Activated naive CD4-positive, alpha-beta T cell treated with Interleukin-2 at 50 U/mL for 16 hours (primary cell): ENCODE measurements at regions not wholly inside any gene's neighbourhood (a gene's known extent, or its start where the extent isn't known, plus 50 kb on each side); places are given as distances from the start of the nearest gene placed in this dataset.
"Not testable (repeated sequence)": the region's sequence is repeated elsewhere in the genome, so short reads cannot be mapped to it uniquely, and the experiment has no call there.

Experiments used
- DNase-seq: peaks from one replicate; pipeline ENCODE4 v3.0.0-alpha.2; 2020

DNA sequence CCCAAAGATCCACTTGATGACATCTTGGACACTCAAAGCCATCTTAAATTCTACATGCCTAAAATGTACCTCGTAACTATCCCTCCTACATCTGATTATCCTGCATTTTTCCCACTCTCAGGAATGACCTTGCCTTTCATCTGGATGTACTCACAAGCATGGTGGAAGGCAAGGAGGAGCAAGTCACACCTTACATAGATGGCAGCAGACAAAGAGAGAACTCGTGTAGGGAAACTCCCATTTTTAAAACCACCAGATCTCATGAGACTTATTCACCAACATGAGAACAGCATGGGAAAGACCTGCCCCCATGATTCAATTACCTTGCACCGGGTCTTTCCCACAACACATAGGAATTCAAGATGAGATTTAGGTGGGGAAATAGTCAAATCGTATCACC lies 616.0 kb downstream of the MCTP2 start:
- DNase-seq, result no peak

DNA sequence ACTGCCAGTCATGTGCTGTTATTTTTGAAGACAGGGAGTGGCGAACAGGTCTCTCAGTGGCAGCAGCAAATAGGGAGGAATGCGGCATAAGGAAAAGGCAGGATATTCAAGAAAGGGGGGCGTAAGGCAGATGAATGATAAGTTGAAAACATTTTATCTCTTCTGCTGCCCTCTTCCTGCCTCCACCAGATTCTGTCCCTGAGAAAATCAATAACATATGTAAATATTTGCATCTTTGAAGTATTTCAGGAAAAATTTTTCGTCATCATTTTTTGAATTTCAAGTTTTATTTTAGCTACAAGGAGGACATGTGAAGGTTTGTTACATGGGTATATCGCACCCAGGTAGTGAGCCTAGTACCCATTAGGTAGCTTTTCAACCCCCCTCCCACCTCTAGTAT lies 616.7 kb downstream of the MCTP2 start:
- no peak for DNase-seq

DNA sequence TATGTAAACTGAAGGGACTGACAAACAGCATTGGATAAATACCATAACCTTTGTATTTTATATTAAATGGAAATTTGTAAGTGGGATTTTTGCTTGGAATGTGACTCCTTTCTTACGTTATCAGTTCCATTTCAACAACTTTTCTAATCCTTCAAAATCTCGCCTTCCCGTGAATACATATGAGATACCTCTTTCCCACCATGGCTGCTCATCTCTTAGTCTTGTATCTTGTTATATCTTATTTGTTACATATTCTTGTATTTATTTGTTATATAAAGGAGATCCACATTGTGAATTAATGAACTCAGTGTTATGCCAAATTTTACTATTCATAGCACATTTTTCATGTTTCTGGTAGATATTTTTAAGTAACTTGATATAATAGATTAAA lies 623.7 kb downstream of the MCTP2 start:
- DNase-seq, result no peak

DNA sequence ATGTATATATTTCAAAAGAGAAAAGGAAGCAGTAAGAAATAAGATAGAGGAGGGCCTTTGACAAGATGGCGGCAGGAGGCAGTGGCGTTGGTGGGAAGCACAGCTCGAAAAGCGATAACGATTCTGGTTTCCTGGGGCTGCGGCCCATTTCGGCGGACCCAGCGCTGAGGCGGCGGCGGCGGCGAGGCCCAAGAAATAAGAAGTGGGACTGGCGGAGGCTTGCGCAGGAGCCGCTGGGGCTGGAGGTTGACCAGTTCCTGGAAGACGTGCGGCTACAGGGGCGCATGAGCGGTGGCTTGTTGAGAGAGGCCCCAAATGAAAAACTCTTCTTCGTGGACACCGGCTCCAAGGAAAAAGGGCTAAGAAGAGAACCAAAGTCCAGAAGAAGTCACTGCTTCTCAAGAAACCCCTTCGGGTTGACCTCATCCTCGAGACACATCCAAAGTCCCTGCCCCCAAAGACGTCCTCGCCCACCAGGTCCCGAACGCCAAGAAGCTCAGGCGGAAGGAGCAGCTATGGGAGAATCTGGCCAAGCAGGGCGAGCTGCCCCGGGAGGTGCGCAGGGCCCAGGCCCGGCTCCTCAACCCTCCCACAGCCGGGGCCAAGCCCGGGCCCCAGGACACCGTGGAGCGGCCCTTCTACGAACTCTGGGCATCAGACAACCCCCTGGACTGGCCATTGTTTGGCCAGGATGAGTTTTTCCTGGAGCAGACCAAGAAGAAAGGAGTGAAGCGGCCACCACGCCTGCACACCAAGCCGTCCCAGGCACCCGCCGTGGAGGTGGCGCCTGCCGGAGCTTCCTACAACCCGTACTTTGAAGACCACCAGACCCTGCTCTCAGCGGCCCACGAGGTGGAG lies 624.3 kb downstream of the MCTP2 start:
- DNase-seq, result no peak

DNA sequence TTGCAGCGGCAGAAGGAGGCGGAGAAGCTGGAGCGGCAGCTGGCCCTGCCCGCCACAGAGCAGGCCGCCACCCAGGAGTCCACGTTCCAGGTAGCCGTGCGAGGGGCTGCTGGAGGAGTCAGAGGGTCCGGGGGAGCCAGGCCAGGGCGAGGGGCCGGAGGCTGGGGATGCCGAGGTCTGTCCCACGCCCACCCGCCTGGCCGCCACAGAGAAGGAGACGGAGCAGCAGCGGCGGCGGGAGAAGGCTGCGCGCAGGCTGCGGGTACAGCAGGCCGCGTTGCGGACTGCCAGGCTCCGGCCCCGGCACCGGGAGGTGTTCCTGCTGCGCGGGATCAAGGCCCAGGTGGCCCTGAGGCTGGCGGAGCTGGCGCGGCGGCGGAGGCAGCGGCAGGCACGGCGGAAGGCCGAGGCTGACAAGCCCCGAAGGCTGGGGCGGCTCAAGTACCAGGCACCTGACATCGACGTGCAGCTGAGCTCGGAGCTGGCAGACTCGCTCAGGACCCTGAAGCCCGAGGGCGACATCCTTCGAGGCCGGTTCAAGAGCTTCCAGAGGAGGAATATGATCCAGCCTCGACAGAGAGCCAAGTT lies 625.0 kb downstream of the MCTP2 start:
- DNase-seq, result no peak

DNA sequence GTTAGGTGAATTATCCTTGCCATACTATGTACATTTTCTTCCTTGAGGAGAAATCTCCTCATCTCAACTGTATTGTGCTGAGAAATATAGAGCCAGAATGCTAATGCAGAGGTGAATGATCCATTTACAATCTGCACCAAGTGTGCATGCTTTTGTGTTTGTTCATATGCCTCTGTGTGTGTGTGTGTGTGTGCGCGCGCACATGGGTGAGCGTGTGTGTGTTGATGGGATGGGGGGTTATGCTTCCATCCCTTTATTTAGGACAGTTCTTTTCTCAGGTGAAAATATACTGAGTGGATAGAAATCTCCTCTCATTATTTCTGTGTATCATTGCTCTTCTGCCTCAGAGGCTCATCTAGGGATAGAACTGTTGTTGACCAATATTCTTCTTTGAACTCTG lies 626.1 kb downstream of the MCTP2 start:
- DNase-seq, result no peak

DNA sequence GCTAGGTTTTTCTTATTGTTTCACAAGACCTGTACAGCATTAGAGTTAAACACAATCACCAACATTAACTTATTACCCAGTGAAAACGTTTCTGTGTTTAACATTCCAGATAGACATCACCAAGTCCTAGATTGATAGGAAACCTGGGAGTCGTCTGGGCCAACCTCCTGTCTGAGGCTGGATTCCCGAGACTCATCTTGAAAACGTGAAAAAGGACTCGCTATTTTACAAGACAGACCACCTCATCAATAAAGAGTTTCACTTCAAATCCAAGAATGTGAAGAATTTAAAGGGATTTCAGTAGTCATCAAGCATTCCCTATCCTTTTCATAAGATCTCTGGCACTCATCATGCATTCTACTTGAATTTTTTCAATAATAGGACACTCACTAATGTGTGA lies 626.6 kb downstream of the MCTP2 start:
- DNase-seq, result no peak

DNA sequence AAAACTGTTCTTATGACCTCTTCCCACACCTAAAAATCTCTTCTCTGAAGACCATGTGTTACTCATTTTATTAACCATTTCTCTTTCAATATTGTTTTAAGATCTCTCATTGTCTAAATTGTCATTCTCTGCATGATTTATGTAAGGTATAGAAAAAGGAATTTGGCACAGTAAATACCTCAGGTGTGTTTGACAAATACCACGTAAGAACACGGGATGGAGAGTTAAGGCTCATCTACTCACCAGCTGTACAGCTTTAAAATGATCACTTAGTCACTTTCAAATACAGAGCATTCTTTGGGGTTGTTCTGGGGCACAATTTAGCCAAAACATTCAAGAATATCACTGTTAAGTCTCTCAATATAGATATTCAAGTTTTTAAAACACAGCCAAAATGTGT lies 627.1 kb downstream of the MCTP2 start:
- no peak for DNase-seq

DNA sequence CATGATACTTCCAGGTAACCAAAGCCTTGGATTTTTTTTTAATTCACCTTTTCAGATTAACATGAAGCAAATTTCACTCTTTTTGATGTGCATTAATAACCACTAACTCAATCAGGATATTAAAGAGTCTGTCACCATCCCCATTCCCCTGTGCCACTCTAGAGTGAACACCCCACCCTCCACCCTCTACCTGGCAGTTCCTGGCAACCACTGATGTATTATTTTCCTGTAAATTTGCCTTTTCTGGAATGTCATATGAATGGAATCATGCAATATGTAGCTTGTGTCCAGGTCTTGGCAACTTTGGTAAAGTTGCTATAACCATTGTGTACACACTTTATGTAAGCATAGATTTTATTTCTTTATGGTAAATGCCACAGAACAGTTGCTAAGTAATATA lies 627.6 kb downstream of the MCTP2 start:
- DNase-seq, result no peak

DNA sequence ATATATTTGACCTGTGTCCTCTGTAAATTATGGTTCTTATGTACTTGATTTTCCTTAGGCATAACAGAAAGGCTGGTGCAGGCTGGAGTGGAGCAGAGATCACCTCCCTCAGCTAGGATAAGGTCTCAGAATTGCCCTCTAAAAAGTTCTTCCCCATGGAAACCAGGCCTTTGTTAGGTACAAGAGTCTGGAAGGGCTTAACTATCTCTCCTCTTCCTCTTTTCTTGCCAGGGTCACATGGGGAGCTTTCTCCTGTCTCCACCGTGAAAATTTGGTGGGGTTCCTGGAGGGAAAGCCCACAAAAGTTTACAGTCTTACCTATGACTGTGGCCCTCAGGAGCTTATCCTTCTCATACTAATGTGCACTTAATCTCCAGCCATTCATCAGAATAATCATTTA lies 633.2 kb downstream of the MCTP2 start:
- DNase-seq, result no peak

DNA sequence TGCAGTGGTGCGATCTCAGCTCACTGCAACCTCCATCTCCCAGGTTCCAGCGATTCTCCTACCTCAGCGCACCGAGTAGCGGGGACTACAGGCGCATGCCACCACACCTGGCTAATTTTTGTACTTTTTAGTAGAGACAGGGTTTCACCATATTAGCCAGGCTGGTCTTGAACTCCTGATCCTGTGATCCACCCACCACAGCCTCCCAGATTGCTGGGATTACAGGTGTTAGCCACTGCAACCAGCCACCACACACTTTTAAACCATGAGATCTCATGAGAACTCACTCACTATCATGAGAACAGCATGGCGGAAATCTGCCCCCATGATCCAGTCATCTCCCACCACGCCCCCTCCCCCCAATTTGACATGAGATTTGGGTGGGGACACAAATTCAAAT lies 636.9 kb downstream of the MCTP2 start:
- not testable (repeated sequence) for DNase-seq

DNA sequence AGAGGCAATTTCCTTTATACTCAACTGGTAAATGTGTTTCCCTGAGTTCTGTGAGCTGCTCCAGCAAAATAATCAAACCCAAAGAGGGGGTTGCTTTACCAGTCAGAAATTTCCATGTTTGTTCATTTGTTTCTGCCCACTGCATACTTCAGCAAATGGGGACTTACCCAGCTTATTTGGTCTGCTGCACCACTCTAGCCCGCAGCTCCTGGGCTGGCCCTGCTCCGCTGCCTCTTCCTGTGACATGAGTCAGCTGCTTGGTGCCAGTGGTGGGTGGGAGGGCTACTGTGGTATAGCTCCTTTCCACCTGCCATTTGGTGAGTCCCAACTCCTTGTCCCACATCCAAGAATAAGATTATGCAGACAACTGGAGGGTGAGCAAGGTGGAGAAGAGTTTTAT lies 644.2 kb downstream of the MCTP2 start:
- no peak for DNase-seq

DNA sequence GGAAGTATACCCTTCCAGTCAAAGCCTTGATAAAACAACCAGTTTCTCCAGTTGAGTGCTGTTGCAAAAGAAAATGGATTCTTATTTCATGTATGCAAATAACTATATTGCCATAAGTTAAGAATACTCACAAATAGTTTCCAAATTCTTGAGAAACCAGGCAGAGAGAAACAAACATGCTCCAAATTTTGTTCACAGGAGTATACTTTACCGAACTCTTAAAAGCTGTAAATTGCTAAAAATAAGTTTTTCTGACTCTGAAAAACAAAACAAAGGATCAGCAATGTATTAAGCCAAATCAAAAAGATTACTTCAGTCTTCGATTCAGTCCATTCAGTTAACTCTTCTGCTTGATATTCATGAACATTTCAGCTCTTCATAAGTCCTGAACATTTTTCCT lies 646.5 kb downstream of the MCTP2 start:
- no peak for DNase-seq

DNA sequence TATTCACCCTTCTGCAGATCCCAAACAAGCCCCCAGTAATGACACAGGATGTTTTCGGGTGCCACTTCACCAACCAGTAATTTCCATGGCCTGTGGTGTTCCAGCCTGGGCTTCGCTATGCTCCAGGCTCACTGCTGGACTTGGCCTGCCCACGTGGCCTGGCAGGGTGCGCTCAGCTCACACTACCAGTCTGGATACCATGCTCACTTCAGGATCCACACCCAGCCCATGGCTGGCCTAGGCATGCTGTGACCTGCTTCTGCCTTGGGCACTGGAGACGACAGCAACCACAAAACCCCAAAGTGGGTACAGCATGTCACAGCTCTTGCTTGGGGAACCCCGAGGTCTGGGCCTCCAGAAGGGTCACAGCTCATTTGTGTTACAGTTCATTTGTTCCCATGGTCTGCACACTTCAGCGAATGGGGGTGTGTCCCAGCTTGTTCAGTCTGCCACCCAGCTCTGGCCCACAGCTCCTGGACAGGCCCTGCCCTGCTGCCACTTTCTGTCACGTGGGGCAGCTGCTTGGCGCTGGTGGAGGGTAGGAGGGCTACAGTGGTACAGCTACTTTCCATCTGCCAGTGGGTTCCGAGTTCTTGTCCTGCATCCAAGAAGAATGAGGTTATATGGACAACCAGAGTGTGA lies 650.8 kb downstream of the MCTP2 start:
- DNase-seq, result no peak

DNA sequence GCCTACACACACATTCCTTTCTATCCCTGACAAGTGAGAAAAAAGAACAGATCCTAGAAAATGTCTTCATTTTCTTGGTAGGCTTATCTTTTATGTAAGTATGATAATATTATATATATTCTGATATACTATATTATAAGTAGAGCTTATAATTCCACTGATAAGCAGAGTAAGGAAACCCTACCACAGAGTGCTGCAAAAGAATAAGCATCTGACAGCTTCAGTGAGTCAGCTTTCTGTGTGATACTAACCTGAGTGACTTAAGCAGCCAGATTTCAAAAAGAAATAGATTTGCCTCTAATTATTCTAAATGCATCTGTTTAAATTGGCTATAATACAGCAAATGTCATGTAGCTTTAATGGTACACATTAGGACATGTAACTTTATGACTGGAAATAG lies 656.0 kb downstream of the MCTP2 start:
- DNase-seq, result no peak

DNA sequence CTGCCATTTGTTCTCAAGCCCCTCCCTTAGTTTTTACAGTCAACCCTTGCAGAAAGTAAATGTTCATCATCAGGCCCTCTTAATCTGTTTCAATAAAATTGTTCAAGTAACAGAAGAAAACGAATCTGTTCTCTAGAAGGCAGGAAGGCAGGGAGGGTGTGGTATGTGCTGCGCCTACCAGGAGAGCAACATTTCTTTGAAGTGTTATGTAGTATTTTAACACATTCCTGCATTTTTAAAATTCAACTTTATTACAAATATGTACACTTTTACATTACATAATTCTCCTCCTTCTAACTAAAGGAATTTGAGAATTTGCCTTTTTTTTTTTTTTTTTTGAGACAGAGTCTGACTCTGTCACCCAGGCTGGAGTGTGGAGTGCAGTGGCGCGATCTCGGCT lies 657.8 kb downstream of the MCTP2 start:
- no peak for DNase-seq

DNA sequence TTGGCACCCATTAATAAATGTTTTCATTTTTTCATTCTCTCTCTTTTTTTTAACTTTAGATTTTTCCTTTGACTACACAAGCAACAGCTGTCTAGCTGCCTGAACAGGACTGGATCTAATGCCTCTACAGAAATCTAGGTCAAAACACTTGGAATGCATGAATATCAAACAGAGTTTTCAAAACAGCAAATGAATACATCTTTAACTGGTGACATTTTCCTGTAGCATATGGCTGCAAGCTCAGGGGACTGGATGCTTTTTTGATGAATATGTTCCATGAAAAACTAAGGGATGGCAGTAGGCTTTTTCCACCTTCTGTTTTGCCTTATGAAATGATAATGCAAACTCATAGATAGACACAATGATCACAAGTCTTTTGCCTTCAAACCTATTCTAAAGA lies 661.7 kb downstream of the MCTP2 start:
- no peak for DNase-seq

DNA sequence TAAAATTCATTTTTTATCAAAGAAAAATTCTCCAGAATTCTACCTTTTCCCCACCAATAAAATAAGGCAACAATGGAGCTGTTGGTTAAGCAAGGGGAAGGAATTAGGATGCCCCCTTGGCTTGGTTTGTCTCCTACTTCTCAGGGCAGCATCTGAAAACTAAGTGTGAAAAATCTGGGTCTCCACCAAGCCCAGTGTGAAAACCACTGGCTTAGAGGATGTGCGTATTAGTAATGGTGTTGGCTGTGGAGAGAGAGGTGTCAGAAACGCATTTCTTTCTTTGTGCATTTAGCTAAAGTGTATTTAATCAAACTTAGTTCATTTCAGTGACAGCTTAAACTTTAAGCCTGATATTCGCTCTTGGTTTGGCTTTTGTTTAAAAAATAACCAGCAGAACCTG lies 662.7 kb downstream of the MCTP2 start:
- DNase-seq, result no peak

DNA sequence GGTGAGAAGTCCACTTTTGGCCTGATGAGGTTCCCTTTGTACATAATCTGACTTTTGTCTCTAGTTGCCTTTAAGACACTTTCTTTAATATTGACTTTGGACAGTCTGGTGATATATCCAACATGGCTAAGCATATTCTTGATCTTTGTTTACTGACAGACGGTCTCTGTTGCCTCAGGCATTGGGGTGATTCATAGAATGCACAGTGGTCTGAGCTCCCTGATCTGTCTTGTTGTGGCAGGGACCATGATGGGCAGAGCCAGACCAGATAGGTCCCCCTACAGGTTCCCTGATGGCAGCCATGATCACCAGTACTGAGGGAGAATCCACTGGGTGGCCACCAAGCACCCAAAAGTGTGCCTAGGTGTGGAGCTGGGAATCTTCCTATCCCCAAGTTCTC lies 678.1 kb downstream of the MCTP2 start:
- DNase-seq, result no peak

DNA sequence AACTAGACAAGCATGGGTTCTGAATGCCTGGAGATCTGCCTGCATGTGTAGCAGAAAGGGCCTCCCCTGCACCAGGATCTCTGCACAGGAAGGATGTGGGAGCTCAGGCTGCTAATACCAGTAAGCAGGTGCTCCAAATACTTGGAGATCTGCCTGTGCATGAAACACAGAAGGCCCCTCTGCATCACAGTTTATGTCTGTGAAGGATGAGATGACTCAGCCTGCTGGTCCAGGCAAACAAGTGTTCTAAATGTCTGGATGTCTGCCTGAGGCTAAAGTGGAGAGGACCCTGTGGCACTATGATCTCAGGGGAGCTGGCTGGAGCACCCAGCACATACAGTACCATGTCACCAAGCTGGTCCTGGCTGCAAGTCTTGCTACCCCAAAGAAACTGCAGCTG lies 678.8 kb downstream of the MCTP2 start:
- DNase-seq, result no peak

DNA sequence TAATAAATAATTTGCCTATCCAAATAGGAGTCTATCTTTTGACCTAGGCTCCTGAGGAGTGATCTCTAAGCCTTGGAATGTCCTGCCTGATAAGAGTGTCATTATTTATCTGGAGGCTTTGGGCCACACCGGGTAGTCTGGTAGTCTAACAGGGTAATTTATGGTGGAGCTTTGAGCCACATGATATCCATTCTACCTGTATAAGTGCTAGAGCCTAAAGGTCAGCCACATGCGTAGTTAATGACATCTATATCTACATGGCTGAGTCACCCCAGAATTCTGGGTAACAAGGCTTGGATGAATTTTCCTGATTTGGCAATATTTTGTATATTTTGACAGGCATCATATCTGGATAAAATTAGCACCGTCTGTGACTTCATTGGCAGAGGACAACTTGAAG lies 681.4 kb downstream of the MCTP2 start:
- DNase-seq, result no peak

DNA sequence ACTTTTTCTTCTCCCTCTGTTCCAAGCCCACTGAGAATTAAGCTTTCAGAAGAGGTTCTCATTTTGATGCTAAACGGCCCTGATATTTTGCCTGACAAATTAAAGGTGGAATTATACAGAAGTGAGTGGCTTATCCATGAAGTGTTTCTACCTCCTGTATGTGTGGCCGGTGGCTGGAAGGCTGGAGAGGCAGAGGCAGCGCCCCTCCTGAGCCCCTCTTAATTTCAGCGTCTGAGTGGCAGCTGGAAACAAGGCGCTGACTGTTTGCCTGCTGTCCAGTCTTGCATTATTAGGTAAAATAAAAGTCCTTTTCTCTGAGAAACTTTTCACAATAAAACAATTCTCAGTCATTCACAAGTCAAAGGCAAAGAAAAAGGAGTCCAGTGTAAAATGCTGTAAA lies 685.7 kb downstream of the MCTP2 start:
- no peak for DNase-seq

DNA sequence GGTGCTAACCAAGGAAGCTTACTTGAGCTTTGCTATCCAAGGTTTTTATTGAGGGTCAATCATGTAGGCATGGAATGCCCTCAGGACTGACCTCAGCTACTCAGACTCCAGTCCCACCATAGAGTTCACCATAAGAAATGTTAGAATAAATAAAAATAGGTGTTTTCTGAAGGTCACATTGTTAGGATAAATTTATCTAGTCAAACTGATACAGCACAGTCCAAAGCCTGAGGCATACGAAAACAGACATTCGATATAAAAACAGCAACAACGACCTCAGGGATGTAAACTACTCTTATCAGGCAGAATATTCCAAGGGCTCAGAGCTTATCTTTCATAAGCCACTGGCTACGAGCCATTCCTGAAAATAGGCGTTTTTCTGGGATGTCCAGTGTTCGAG lies 690.6 kb downstream of the MCTP2 start:
- DNase-seq, result no peak

DNA sequence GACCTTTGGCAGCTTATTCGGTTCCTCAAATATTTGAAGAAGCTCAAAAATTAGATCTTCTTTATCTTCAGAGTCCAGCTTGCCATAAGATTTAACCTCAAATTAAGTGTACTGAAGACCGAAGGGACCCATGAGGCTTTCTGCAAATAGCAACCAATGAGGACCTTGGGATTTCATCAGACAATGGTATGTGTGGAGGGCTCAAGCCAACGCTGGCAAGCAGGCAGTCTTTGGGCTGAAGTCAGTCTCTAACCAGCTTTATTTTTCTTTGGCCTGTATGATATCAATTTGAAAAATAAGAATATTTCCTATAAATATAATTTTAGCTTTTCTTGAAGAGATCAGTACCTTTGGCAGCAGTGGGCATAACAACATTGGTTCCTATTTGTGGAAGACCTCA lies 692.7 kb downstream of the MCTP2 start:
- no peak for DNase-seq
